CD4-positive, alpha-beta memory T cell (primary cell): ENCODE measurements at regions not wholly inside any gene's neighbourhood (a gene's known extent, or its start where the extent isn't known, plus 50 kb on each side); places are given as distances from the start of the nearest gene placed in this dataset.

ENCODE experiments used
- CTCF ChIA-PET: fragments of 350-600 bp; sonication (Branson Sonifier 250); formaldehyde crosslinking; loops from one replicate; lab custom pipeline; 2021; ENCODE audit warnings: inconsistent platforms; ENCODE audit not compliant: partially characterized antibody; lab: Charles Lee
- POLR2A ChIA-PET: fragments of 350-600 bp; sonication (Branson Sonifier 250); formaldehyde crosslinking; loops from one replicate; lab custom pipeline; 2021; ENCODE audit not compliant: partially characterized antibody; lab: Charles Lee
- DNase-seq, 5 donors: peaks; one replicate each; pipeline versions ENCODE4 v3.0.0 to v3.0.0-alpha.2; 2020 to 2022; ENCODE audit warnings: mixed read lengths in 1 of 5
- H3K27ac ChIP-seq: one replicate; pipeline ENCODE4 v1.7.0; 2013; ENCODE audit warnings: low read depth, low read length
- H3K27me3 ChIP-seq: 2 replicates; pipeline ENCODE4 v1.7.0; 2013; ENCODE audit warnings: mild to moderate bottlenecking, low read length, moderate library complexity; ENCODE audit not compliant: insufficient read depth
- H3K36me3 ChIP-seq: 2 replicates; pipeline ENCODE4 v1.7.0; 2013; ENCODE audit warnings: mild to moderate bottlenecking, low read length, moderate library complexity; ENCODE audit not compliant: insufficient read depth
- H3K4me1 ChIP-seq: 2 replicates; pipeline ENCODE4 v1.7.0; 2013; ENCODE audit warnings: mild to moderate bottlenecking, low read length, moderate library complexity; ENCODE audit not compliant: insufficient read depth
- H3K4me3 ChIP-seq, 2 donors: one replicate each; pipeline ENCODE4 v1.7.0; 2013; ENCODE audit warnings: low read length in 2 of 2, mild to moderate bottlenecking in 1 of 2
- H3K9me3 ChIP-seq, 2 donors: one replicate each; pipeline ENCODE4 v1.7.0; 2013; ENCODE audit warnings: low read length in 2 of 2, control low read depth in 1 of 2; ENCODE audit not compliant: control insufficient read depth in 1 of 2
- H3K27ac Mint-ChIP-seq, 7 donors: one replicate each; pipeline ENCODE4 v1.8.0; 2020 to 2021; ENCODE audit warnings: mixed read lengths in 7 of 7, mild to moderate bottlenecking in 6 of 7, inconsistent platforms in 3 of 7, moderate library complexity in 3 of 7
- H3K27me3 Mint-ChIP-seq, 2 donors: one replicate each; pipeline ENCODE4 v1.8.0; 2020 to 2021; ENCODE audit warnings: mixed read lengths in 2 of 2
- H3K36me3 Mint-ChIP-seq, 2 donors: one replicate each; pipeline ENCODE4 v1.8.0; 2020 to 2021; ENCODE audit warnings: mixed read lengths in 2 of 2, inconsistent platforms in 1 of 2, mild to moderate bottlenecking in 1 of 2
- H3K4me1 Mint-ChIP-seq, 4 donors: one replicate each; pipeline ENCODE4 v1.8.0; 2020 to 2021; ENCODE audit warnings: mixed read lengths in 4 of 4, mild to moderate bottlenecking in 1 of 4
- H3K4me3 Mint-ChIP-seq, 8 donors: one replicate each; pipeline ENCODE4 v1.8.0; 2020 to 2021; ENCODE audit warnings: mixed read lengths in 8 of 8, mild to moderate bottlenecking in 7 of 8, moderate library complexity in 6 of 8, inconsistent platforms in 3 of 8
- H3K9me3 Mint-ChIP-seq, 8 donors: one replicate each; pipeline ENCODE4 v1.8.0; 2020 to 2021; ENCODE audit warnings: mixed read lengths in 8 of 8, mild to moderate bottlenecking in 5 of 8, inconsistent platforms in 3 of 8, moderate library complexity in 1 of 8
- intact Hi-C: fragments of 100-400 bp; cut with micrococcal nuclease; formaldehyde crosslinking; loops from one replicate; pipeline ENCODE4 v1.15.1; 2023

- H3K9me3 ChIP-seq: peaks cover 0 to 3% of the 10 kb centered on the region in 2 donors
- Mint-ChIP-seq H3K27ac (no peak overlapping the region), H3K9me3 (peaks cover 0 to 24% (median 5%) of the 10 kb centered on the region in 8 donors), H3K36me3 (no peaks in the 10 kb centered on the region), H3K4me3 (no peak overlapping the region), H3K4me1 (no peaks in the 10 kb centered on the region), H3K27me3 (no peaks in the 10 kb centered on the region)
- no peaks in the 10 kb centered on the region for H3K36me3 ChIP-seq
- no peaks in the 10 kb centered on the region for H3K4me1 ChIP-seq
- no peak overlapping the region for H3K4me3 ChIP-seq
- POLR2A ChIA-PET: no interaction called here
- intact Hi-C loops: loop anchor here (10.0 kb wide), 1 partner anchor 59 kb away; no protein-coding TSS in a partner anchor
- no peak overlapping the region for H3K27ac ChIP-seq
- DNase-seq: no peak
- CTCF ChIA-PET: no interaction called here
- no peaks in the 10 kb centered on the region for H3K27me3 ChIP-seq
These were observed 64.5 kb downstream of the TUSC1 start for GRCh38 chr9:25613709-25614108.

- peaks cover 0 to 32% (median 13%) of the 10 kb centered on the region in 8 donors for H3K9me3 Mint-ChIP-seq
- ChIA-PET POLR2A (no interaction called here), CTCF (no interaction called here)
- H3K4me1 ChIP-seq: no peaks in the 10 kb centered on the region
- H3K4me1 Mint-ChIP-seq: no peaks in the 10 kb centered on the region
- H3K27me3 ChIP-seq: no peaks in the 10 kb centered on the region
- H3K4me3 Mint-ChIP-seq: no peak overlapping the region
- DNase-seq: no peak
- no peak overlapping the region for H3K27ac Mint-ChIP-seq
- H3K9me3 ChIP-seq: peaks cover 0 to 6% of the 10 kb centered on the region in 2 donors
- no peak overlapping the region for H3K27ac ChIP-seq
- no peak overlapping the region for H3K4me3 ChIP-seq
- intact Hi-C loops: no loop called here
- H3K36me3 Mint-ChIP-seq: no peaks in the 10 kb centered on the region
- H3K36me3 ChIP-seq: no peaks in the 10 kb centered on the region
- H3K27me3 Mint-ChIP-seq: no peaks in the 10 kb centered on the region
These were observed 75.1 kb downstream of the TUSC1 start for GRCh38 chr9:25603106-25603505.

DNA sequence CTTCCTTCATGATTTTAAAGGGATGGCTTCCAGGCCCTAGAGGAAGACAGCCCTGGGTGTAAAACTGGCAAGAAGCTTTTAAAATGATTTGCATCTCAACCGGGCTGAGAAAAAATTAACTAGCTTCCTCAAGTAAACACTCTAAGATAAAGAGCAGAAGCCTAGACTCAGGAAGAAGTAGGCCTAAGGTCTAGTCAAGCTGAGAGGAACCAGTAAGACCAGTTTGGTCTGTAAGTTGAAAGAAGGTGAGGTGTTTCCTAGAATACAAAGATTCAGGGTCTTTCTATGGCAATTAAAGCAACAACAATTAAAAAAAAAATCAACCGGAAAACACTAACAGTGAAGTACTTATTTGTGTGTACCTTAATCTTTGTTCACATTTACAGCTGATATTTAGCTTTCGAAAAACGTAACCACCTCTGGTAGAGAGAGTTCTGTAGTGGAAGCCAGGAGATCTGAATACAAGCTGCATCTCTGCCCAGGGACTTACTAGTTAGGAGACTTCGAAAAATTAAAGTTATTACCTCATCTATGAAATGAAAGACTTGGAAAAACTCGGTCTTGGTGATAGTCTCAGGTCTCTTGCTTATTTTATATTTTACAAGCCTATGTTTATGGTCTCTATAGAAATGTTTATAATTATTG lies 75.7 kb downstream of the TUSC1 start:
- Mint-ChIP-seq H3K27ac (no peak overlapping the region), H3K27me3 (no peaks in the 10 kb centered on the region), H3K36me3 (no peaks in the 10 kb centered on the region), H3K9me3 (peaks cover 0 to 32% (median 13%) of the 10 kb centered on the region in 8 donors), H3K4me3 (no peak overlapping the region), H3K4me1 (no peaks in the 10 kb centered on the region)
- Histone ChIP-seq H3K27me3 (no peaks in the 10 kb centered on the region), H3K4me3 (no peak overlapping the region), H3K4me1 (no peaks in the 10 kb centered on the region), H3K27ac (no peak overlapping the region), H3K9me3 (peaks cover 0 to 6% of the 10 kb centered on the region in 2 donors), H3K36me3 (no peaks in the 10 kb centered on the region)
- ChIA-PET POLR2A (no interaction called here), CTCF (no interaction called here)
- no peak for DNase-seq
- intact Hi-C loops: no loop called here

DNA sequence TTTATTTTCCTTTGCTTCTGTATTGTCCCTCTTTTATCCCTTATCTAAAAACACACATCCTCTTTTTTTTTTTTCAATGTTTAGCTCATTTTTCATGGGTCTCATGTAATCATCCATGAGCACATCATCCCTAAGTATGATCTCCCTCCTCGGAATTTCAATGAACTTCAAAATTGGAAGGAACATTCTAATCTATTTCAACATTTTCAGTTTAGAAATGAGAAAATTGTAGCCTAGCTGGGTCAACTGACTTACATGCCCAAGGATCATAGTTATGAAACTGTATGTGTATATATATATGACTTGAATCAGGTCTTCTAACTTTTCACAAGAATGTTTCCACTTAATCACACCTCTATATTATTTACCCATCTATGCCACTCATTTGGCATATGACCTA lies 77.7 kb downstream of the TUSC1 start:
- ChIA-PET CTCF (no interaction called here), POLR2A (no interaction called here)
- Histone ChIP-seq H3K27me3 (no peaks in the 10 kb centered on the region), H3K4me1 (no peaks in the 10 kb centered on the region), H3K36me3 (no peaks in the 10 kb centered on the region), H3K27ac (no peak overlapping the region), H3K9me3 (peaks cover 0 to 6% of the 10 kb centered on the region in 2 donors), H3K4me3 (no peak overlapping the region)
- no peaks in the 10 kb centered on the region for H3K27me3 Mint-ChIP-seq
- H3K4me1 Mint-ChIP-seq: no peaks in the 10 kb centered on the region
- intact Hi-C loops: no loop called here
- H3K36me3 Mint-ChIP-seq: no peaks in the 10 kb centered on the region
- no peak overlapping the region for H3K4me3 Mint-ChIP-seq
- no peak overlapping the region for H3K27ac Mint-ChIP-seq
- H3K9me3 Mint-ChIP-seq: peaks cover 0 to 34% (median 14%) of the 10 kb centered on the region in 8 donors
- no peak for DNase-seq

DNA sequence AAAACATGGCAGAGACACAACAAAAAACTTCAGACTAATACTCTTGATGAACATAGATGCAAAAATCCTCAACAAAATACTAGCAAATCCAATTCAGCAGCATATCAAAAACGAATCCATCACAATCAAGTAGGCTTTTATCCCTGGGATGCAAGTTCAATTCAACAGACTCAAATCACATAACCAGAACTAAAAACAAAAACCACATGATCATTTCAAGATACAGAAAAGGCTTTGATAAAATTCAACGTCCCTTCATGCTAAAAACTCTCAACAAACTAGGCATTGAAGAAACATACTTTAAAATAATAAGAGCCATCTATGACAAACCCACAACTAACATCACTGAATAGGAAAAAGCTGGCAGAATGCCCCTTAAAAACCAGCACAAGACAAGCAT lies 93.6 kb downstream of the TUSC1 start:
- ChIA-PET CTCF (no interaction called here), POLR2A (no interaction called here)
- no peaks in the 10 kb centered on the region for H3K4me1 Mint-ChIP-seq
- no peak overlapping the region for H3K4me3 Mint-ChIP-seq
- no peaks in the 10 kb centered on the region for H3K36me3 ChIP-seq
- H3K36me3 Mint-ChIP-seq: no peaks in the 10 kb centered on the region
- no peak for DNase-seq
- no peak overlapping the region for H3K27ac ChIP-seq
- peaks cover 0 to 3% of the 10 kb centered on the region in 2 donors for H3K9me3 ChIP-seq
- H3K9me3 Mint-ChIP-seq: peaks cover 0 to 44% (median 25%) of the 10 kb centered on the region in 8 donors
- H3K4me1 ChIP-seq: no peaks in the 10 kb centered on the region
- no peak overlapping the region for H3K27ac Mint-ChIP-seq
- no peak overlapping the region for H3K4me3 ChIP-seq
- intact Hi-C loops: no loop called here
- H3K27me3 ChIP-seq: no peaks in the 10 kb centered on the region
- no peaks in the 10 kb centered on the region for H3K27me3 Mint-ChIP-seq

GRCh38 chr9:25573281-25573680 lies 105.0 kb downstream of the TUSC1 start:
- Mint-ChIP-seq H3K27me3 (no peaks in the 10 kb centered on the region), H3K36me3 (no peaks in the 10 kb centered on the region), H3K9me3 (peaks cover 0 to 22% (median 6%) of the 10 kb centered on the region in 8 donors), H3K4me3 (no peak overlapping the region), H3K4me1 (no peaks in the 10 kb centered on the region), H3K27ac (no peak overlapping the region)
- CTCF ChIA-PET: no interaction called here
- Histone ChIP-seq H3K36me3 (no peaks in the 10 kb centered on the region), H3K27me3 (no peaks in the 10 kb centered on the region), H3K4me3 (no peak overlapping the region), H3K4me1 (no peaks in the 10 kb centered on the region), H3K27ac (no peak overlapping the region), H3K9me3 (no peaks in the 10 kb centered on the region)
- DNase-seq: no peak
- POLR2A ChIA-PET: no interaction called here
- intact Hi-C loops: no loop called here

- H3K4me1 ChIP-seq: no peaks in the 10 kb centered on the region
- CTCF ChIA-PET: no interaction called here
- no peaks in the 10 kb centered on the region for H3K27me3 ChIP-seq
- no peak overlapping the region for H3K27ac ChIP-seq
- H3K4me1 Mint-ChIP-seq: no peaks in the 10 kb centered on the region
- H3K9me3 ChIP-seq: no peaks in the 10 kb centered on the region
- peaks cover 0 to 16% (median 7%) of the 10 kb centered on the region in 8 donors for H3K9me3 Mint-ChIP-seq
- POLR2A ChIA-PET: no interaction called here
- no peaks in the 10 kb centered on the region for H3K27me3 Mint-ChIP-seq
- no peak overlapping the region for H3K4me3 Mint-ChIP-seq
- no peaks in the 10 kb centered on the region for H3K36me3 Mint-ChIP-seq
- H3K36me3 ChIP-seq: no peaks in the 10 kb centered on the region
- no peak for DNase-seq
- intact Hi-C loops: no loop called here
- H3K4me3 ChIP-seq: no peak overlapping the region
- H3K27ac Mint-ChIP-seq: no peak overlapping the region
These were observed 106.8 kb downstream of the TUSC1 start for GRCh38 chr9:25571491-25571890.
